WI38 (cell line): ENCODE measurements at regions not wholly inside any gene's neighbourhood (a gene's known extent, or its start where the extent isn't known, plus 50 kb on each side); places are given as distances from the start of the nearest gene placed in this dataset.
"Not testable (repeated sequence)": the region's sequence is repeated elsewhere in the genome, so short reads cannot be mapped to it uniquely, and the experiment has no call there.

Experiments
- H3K4me3 ChIP-seq: 2 replicates; pipeline ENCODE4 v1.5.1; 2011; ENCODE audit warnings: low read depth, mild to moderate bottlenecking, control low read depth, low read length
- TF ChIP-seq, protein P1 (sequence below): IDR thresholded peaks from 2 replicates; pipeline ENCODE4 v1.5.1; 2012; ENCODE audit warnings: low read depth, mild to moderate bottlenecking, control low read depth, low read length

DNA sequence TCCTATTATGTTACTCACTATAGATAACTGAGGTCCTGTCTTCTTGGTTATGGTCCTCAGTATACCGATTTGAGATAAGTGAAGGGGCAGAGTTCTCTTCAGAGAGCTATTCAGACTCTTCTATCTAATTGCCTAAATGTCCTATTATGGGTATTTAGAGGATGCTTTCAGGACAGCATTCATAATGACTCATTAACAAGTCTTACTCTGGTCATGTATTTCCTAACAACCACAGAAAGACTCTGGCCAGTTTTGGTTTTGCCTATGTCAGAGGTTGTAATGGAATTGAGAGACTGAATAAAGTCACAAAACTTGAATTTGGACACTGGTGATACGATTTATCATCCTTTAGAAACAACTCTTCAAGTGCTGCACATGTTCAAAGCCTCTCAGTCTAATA is 1233.0 kb downstream of the JRKL start:
- no peak overlapping the region for H3K4me3 ChIP-seq
- TF ChIP-seq, protein P1, sequence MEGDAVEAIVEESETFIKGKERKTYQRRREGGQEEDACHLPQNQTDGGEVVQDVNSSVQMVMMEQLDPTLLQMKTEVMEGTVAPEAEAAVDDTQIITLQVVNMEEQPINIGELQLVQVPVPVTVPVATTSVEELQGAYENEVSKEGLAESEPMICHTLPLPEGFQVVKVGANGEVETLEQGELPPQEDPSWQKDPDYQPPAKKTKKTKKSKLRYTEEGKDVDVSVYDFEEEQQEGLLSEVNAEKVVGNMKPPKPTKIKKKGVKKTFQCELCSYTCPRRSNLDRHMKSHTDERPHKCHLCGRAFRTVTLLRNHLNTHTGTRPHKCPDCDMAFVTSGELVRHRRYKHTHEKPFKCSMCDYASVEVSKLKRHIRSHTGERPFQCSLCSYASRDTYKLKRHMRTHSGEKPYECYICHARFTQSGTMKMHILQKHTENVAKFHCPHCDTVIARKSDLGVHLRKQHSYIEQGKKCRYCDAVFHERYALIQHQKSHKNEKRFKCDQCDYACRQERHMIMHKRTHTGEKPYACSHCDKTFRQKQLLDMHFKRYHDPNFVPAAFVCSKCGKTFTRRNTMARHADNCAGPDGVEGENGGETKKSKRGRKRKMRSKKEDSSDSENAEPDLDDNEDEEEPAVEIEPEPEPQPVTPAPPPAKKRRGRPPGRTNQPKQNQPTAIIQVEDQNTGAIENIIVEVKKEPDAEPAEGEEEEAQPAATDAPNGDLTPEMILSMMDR: no peak

GRCh38 chr11:97636741-97637140 is 1246.9 kb downstream of the JRKL start:
- not testable (repeated sequence) for H3K4me3 ChIP-seq

GRCh38 chr11:97637701-97638100 is 1247.9 kb downstream of the JRKL start:
- TF ChIP-seq, protein P1: no peak

DNA sequence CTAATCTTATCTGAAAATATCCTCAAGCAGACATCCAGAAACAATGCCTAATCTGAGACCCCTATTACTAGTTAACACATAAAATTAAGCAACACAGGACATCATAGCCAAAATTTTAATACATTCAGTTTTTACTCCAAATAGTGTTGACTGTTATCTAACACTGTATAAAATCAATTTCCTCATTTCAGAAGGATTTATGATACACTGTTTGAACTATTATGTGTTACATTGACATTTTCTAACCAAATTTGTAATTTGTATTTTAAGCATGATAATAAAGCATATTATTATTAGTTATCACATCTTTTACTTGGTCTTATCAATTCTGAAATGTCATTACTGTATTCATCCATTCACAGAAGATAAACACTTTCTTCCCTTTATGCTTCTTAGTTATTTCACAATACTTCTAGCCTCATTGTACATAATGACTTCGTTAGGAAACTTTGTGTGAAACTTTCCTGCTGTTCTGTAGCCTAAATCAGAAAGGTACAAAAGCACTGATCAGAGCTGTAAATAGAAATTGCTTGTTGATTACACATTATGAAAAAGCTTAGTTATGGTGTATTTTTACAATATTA is 1248.9 kb downstream of the JRKL start:
- TF ChIP-seq, protein P1: no peak

More at GRCh38 chr11:97637701-97638100, 1247.9 kb downstream of the JRKL start:
- no peak overlapping the region for H3K4me3 ChIP-seq

DNA sequence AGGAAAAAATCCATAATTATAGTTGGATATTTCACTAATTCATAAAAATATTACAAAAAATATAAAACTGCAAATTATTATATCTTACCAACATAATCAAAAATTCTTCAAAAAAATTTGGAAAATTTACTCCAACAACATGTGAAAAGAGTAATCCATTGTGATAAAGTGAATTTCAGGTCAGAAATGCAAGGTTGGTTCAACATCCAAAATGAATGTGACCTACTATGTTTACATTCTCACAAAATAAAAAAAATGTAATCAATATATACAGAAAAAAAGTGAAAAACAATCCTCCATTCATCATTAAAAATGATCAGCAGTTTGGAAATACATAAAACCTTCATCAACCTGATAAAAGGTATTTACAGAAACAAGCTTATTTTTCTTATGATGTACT is 1252.2 kb downstream of the JRKL start:
- no peak overlapping the region for H3K4me3 ChIP-seq
- TF ChIP-seq, protein P1: no peak

More for the DNA sequence above, 1248.9 kb downstream of the JRKL start:
- no peak overlapping the region for H3K4me3 ChIP-seq

GRCh38 chr11:97645736-97646135 is 1255.9 kb downstream of the JRKL start:
- TF ChIP-seq, protein P1: no peak
- H3K4me3 ChIP-seq: no peak overlapping the region

GRCh38 chr11:97656356-97656755 is 1266.5 kb downstream of the JRKL start:
- TF ChIP-seq, protein P1: no peak
- H3K4me3 ChIP-seq: no peak overlapping the region

DNA sequence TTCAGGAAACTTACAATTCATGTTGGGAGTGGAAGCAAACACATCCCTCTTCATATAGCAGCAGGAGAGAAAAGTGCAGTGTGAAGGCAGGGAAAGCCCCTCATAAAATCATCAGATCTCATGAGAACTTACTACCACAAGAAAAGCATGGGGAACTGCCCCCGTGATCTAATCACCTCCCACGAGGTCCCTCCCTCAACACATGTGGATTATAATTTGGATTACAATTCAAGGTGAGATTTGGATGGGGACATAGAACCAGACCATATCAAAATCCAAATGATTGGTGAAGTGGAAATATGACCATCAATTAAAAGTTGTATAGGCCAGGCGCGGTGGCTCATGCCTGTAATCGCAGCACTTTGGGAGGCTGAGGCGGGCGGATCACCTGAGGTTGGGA is 1268.0 kb downstream of the JRKL start:
- TF ChIP-seq, protein P1: no peak

More for the DNA sequence above, 1268.0 kb downstream of the JRKL start:
- no peak overlapping the region for H3K4me3 ChIP-seq
